GM19455 (cell line): ENCODE measurements at regions not wholly inside any gene's neighbourhood (a gene's known extent, or its start where the extent isn't known, plus 50 kb on each side); places are given as distances from the start of the nearest gene placed in this dataset.
A peak's percentile ranks its signal among the peaks of the same experiment; 100 is the strongest.

ENCODE experiments used
- ATAC-seq: cut with Tn5 transposase; IDR thresholded peaks from one replicate; pipeline ENCODE4 v1.9.1; 2021; ENCODE audit not compliant: unreplicated experiment

GRCh38 chr13:77480066-77480465, 55.4 kb upstream of the SCEL start:
- no peak for ATAC-seq

DNA sequence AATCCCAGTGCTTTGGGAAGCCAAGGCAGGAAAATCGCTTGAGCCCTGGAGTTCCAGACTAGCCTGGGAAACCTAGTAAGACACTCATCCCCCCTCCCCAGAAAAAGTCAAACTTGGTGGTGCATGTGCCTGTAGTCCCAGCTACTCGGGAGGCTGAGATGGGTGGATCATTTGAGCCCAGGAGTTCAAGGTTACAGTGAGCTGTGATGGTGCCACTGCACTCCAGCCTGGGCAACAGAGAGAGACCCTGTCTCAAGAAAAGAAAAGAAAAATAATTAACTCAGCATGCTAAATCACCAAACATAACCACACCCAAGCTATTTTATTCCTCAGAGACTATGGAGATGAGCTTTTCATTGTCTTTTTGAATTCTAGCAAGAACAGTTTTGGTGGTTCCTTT, 56.2 kb upstream of the SCEL start:
- no peak for ATAC-seq

- ATAC-seq = no peak
Observed at GRCh38 chr13:77477299-77477848, 58.1 kb upstream of the SCEL start.

GRCh38 chr13:77476456-77476855, 59.0 kb upstream of the SCEL start:
- ATAC-seq = no peak

GRCh38 chr13:77475345-77476084, 60.0 kb upstream of the SCEL start:
- ATAC-seq = no peak

- ATAC-seq = no peak
Observed at GRCh38 chr13:77470986-77471385, 64.5 kb upstream of the SCEL start.

GRCh38 chr13:77466753-77467422, 68.6 kb upstream of the SCEL start:
- no peak for ATAC-seq

DNA sequence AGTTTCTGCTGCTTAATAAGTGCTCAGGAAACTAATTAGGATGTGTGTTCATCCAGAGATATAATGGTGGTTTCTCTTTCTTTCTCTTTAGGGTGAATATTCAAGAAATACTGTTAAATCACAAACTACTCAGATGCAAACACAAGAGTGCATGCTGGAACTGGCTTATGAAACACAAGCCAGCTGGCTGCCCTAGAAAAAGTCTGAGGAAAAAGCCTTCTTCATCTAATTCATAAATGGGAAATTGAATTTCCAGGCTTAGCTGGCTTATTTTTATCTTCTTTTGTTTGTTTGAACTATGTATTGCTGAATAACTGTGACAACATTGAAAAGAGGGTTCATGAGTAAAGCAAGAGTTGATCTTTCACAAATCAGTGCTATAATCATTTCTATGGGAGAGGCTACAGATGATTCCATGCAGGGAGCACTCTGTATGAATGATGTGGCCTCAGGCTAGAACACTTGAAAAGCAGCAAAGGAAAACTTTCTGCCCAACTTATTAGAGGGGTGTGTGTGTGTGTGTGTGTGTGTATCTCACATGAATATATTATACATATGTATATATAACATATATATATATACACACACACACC, 69.8 kb upstream of the SCEL start:
- no peak for ATAC-seq

- peak; percentile 88 for ATAC-seq
Observed at GRCh38 chr13:77460195-77460594, 75.3 kb upstream of the SCEL start.

DNA sequence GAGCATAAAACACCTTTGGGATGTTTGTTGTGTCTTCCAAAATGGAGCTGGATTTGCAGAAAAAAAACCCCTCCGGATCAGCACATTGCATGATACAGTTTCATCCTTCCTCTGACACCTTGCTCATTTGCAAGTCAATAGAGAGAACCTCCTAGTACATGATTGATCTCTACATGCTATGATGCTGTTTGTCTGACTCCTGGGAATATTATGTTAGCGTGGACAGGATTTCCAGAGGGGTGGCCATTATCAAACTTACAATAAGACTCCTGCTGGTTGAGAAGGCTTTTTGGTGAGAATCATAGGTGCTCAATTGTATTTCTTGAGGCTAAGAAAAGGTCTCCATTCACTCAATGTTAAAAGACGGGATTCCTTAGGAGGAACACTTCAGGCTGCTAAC, 75.9 kb upstream of the SCEL start:
- no peak for ATAC-seq

DNA sequence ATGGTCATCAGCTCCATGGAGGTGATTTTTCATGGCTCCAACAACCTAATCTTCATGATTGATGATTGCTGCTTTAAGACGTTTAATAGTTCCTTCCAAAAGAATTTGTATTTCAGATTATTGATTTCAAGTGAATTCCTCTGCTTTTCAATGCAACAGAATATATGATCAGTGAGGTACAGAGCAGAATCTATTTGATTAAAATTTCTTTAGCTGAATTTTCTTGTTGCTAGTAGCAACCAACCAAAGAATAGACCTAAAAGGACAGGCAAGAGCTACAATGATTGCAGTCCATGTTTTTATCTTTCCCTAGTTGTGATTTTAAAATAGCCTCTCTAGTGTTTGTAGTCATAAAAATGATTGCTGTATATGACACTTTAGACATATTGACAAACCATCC, 76.8 kb upstream of the SCEL start:
- no peak for ATAC-seq

GRCh38 chr13:77457966-77458365, 77.5 kb upstream of the SCEL start:
- no peak for ATAC-seq

DNA sequence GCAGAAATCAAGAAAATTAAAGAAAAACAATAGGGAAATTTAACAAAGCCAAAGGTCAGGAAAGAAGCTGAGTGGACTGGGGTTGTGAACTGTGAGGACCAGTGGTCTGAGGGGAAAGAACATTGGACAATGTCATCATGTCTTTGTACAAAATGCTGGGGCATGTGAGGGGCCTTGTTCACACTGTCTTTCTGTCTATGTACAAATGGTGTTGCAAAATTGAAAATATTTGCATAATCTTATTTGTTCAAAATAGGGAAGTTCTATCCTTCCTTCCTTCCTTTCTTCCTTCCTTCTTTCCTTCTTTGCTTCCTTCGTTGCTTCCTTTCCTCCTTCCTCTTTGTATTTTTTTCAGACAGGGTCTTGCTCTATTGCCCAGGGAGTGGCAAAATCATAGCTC, 79.2 kb upstream of the SCEL start:
- ATAC-seq = no peak

GRCh38 chr13:77449265-77449664, 86.2 kb upstream of the SCEL start:
- no peak for ATAC-seq

DNA sequence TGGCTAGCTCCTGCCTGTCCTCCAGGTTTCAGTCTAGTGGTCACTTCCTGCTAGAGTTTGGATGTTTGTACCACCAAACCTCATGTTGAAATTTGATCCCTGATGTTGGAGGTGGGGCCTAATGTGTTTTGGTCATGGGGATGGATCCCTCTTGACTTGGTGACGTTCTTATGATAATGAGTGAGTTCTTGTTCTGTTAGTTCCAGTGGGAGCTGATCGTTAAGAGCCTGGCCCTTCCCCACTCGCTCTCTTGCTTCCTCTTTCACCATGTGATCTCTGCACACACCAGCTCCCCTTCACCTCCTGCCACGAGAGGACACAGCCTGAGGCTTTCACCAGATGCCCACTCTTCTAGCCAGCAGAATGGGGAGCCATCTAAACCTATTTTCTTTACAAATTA, 86.8 kb upstream of the SCEL start:
- no peak for ATAC-seq

DNA sequence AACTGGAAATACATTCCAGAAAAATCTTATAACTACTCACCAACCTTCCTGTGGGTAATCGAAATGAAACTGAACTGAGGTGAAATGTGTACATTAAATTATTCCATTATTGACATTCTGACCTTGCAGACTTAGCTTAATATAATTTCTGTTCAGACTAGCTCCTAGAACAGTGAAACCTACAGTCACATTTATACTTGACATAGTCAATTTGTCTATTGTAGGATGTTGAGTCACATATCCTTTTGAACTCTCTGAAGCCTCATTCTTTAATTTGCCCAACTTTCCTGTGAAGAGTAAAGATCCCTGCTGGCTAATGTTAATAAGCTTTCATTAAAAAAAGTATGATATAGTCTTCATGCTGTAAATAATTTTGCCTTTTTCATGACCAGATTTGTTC, 92.0 kb upstream of the SCEL start:
- no peak for ATAC-seq

DNA sequence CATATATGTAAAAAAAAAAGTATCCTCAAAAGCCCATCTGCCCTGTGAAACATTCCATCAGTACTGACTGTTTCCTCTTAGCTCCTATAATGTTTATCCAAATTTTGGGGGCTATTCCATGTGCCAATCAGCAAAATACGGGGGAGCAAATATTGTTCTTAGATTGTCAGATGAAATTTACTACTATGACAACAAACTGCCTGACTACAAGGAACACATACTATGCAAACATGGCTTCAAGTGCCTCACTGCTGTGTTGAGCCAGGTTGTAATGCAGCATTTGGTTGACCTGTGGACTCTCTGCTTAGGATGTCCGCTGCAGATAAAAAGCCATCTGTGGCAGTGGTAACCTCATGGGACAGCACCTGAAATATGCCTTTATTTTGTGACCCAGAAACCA, 98.2 kb upstream of the SCEL start:
- no peak for ATAC-seq

DNA sequence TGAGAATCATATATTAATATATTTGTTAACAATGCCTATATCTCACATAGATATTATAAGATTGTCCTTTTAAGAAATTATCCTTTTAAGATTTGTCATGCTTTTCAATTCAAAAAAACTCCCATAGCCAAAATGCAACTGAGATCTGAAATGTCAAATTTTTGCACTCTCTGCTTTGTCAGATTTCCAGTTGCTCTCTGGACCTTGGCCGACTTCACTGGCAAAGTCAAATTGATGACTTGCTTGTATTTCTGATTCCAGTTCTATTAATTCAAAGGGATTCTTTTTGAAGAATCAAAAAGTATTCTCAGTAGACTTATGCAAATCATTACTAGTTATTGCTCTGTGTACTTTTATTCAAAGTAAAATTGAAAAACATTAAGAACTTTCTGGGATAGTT, 101.2 kb upstream of the SCEL start:
- no peak for ATAC-seq

GRCh38 chr13:77431449-77431848, 104.1 kb upstream of the SCEL start:
- peak; percentile 30 for ATAC-seq

DNA sequence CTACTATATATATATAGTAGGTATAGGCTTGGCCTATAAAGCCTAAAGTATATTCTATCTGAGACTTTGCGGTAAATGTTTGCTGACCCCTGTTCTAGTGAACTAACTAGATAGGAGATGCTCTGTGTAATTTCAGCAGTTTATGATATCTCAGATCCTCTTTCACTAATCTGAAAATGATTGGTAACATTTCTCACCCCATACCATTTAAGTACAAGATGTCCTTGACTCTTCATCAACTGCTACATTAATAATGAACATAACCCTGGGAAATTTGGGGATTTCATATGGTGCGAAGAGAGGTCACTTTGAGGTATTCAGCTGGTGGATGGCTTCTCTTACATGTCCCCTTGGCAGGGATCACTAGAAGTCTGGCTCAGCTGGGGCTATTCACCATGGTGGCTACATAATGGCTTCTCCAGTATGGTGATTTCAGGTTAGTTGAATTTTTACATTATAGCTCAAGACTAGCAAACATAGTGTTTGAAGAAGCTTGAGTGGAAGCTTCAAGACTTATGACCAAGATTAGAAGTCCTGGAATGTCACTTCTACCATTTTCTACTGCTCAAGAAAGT, 103.6 kb upstream of the MYCBP2 start:
- ATAC-seq = peak; percentile 44

DNA sequence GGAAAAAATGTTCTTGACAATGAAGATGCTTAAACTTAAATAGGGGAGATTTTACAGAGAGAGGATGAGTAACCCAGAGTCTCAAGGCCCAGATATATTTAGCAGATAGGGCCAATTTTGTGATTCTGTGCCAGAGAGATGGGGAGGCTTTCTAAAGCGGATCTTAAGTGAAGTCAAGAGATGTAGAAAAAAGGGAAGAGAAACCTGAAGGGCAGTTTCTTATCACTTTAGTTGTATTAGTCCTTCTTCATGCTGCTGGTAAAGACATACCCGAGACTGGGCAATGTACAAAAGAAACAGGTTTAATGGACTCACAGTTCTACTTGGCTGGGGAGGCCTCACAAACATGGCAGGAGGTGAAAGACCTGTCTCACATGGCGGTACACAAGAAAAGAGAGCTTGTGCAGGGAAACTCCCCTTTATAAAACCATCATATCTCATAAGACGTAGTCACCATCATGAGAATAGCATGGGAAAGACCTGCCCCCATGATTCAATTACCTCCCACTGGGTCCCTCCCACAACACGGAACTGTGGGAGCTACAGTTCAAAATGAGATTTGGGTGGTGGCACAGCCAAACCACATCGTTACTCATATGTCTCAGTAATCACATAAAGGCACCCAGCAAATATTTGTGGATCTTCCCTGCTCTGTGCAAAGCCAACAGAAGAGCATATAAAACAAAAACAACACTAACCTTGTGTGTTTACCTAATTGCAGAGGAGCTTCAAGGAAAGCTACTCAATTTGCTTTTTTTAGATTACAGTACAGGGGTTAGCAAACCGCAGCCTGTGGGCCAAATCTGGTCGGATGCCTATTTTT, 102.6 kb upstream of the MYCBP2 start:
- peak; percentile 70 for ATAC-seq
